ENCODE measurements at regions not wholly inside any gene's neighbourhood (a gene's known extent, or its start where the extent isn't known, plus 50 kb on each side); places are given as distances from the start of the nearest gene placed in this dataset.
A peak's percentile ranks its signal among the peaks of the same experiment; 100 is the strongest.

DNA sequence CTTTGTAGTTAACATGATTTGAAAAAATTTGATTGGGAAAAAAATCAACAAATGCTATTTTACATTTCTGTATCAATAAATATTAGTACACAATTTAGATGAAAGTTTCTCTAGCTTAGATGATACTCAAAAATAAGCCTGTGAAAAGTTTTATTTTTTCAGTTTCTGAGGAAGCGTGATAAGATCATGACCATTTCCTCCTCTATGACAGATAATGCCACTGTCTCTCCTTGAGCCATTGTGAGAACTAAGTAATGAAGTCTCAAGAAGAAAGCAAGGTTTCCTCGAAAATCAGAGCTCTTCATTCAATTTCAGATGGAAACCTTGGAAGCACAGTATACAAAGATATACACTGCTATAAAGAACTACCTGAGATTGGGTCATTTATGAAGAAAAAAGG, 395.0 kb downstream of the HDGFL1 start:
- H3K4me3 ChIP-seq (ENCODE audit: low read depth, low read length): no peak overlapping the region
- DNase-seq (ENCODE audit: low read depth): no peak
- no peak for TF ChIP-seq CTCF (conservative IDR thresholded peaks at IDR 0.05; ENCODE audit: low read depth, low read length)

- TF ChIP-seq CTCF (conservative IDR thresholded peaks at IDR 0.05; ENCODE audit: low read depth, low read length): no peak
- no peak overlapping the region for H3K4me3 ChIP-seq (ENCODE audit: low read depth, low read length)
- DNase-seq (ENCODE audit: low read depth): no peak
Observed at GRCh38 chr6:22965889-22966288, 396.5 kb downstream of the HDGFL1 start.

DNA sequence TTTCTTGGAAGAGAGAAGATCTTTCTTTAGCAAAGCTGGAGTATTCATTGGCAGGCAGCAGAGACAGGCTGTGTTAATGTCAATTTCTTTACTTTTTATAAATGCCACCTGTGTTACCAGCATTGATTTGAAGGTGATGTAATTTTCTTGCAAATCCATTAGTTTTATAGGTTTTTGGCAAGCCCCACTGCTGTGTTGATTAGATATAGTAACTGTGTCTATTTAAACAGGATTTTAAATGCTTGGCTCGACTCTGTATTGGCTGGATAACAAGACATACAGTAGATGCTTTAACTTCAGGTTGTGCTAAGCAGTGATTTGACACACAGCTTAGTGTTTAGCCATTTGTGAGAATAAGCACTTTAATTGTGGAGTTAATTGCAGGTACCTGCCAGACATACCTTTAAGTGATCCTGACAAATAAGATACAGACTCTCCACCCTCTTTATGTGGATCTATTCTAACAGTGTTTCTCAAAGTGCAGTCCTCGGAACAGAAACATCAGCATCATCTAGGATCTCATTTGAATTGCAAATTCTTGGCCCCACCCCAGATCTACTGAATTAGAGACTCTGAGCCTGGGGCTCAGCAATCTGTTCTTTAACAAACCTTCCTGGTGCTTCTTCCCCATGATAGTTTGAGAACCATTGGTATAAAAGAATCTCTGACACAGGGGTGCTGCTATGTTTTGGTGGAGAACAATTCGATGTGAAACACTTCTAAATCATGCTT, 397.5 kb downstream of the HDGFL1 start:
- no peak for TF ChIP-seq CTCF (conservative IDR thresholded peaks at IDR 0.05; ENCODE audit: low read depth, low read length)
- DNase-seq (ENCODE audit: low read depth): no peak
- no peak overlapping the region for H3K4me3 ChIP-seq (ENCODE audit: low read depth, low read length)

- no peak overlapping the region for H3K4me3 ChIP-seq (ENCODE audit: low read depth, low read length)
- no peak for DNase-seq (ENCODE audit: low read depth)
- TF ChIP-seq CTCF (conservative IDR thresholded peaks at IDR 0.05; ENCODE audit: low read depth, low read length): no peak
Observed at GRCh38 chr6:22970004-22970403, 400.6 kb downstream of the HDGFL1 start.

- peak; percentile 16 for DNase-seq (ENCODE audit: low read depth)
- no peak for TF ChIP-seq CTCF (conservative IDR thresholded peaks at IDR 0.05; ENCODE audit: low read depth, low read length)
- H3K4me3 ChIP-seq (ENCODE audit: low read depth, low read length): no peak overlapping the region
Observed at GRCh38 chr6:22972771-22973170, 403.4 kb downstream of the HDGFL1 start.

GRCh38 chr6:22975079-22975478, 405.7 kb downstream of the HDGFL1 start:
- no peak for DNase-seq (ENCODE audit: low read depth)
- TF ChIP-seq CTCF (conservative IDR thresholded peaks at IDR 0.05; ENCODE audit: low read depth, low read length): no peak
- no peak overlapping the region for H3K4me3 ChIP-seq (ENCODE audit: low read depth, low read length)

DNA sequence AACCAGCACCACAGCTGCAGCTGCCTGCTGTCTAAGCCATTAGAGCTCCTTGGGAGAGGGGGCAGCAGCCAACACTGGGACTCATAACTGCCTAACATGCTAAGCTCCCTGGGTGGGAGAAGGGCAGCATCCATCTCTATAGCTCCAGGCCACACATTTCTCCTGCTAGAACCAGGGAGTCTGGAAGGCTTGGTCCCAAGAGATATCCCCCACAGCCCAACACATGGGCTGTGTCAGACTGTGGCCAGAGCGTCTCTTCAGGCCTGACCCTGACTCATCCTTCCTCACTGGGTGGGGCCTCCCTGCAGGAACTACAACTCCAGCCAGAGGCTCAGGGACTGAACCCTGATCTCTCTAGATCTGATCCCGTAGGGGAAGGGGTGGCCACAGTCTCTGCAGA, 411.1 kb downstream of the HDGFL1 start:
- TF ChIP-seq CTCF (conservative IDR thresholded peaks at IDR 0.05; ENCODE audit: low read depth, low read length): no peak
- peak; percentile 39 for DNase-seq (ENCODE audit: low read depth)
- no peak overlapping the region for H3K4me3 ChIP-seq (ENCODE audit: low read depth, low read length)
